Stimulated activated CD4-positive, alpha-beta T cell treated with anti-CD3 and anti-CD28 coated beads, TNF-alpha, amount 100 ng/mL, for 4 hours (primary cell): ENCODE measurements at regions not wholly inside any gene's neighbourhood (a gene's known extent, or its start where the extent isn't known, plus 50 kb on each side); places are given as distances from the start of the nearest gene placed in this dataset.
"Not testable (repeated sequence)": the region's sequence is repeated elsewhere in the genome, so short reads cannot be mapped to it uniquely, and the experiment has no call there.

Source experiments
- DNase-seq, 3 experiments: peaks; one replicate each; pipeline ENCODE4 v3.0.0-alpha.2; 2020; ENCODE audit warnings: low read depth in 3 of 3

DNA sequence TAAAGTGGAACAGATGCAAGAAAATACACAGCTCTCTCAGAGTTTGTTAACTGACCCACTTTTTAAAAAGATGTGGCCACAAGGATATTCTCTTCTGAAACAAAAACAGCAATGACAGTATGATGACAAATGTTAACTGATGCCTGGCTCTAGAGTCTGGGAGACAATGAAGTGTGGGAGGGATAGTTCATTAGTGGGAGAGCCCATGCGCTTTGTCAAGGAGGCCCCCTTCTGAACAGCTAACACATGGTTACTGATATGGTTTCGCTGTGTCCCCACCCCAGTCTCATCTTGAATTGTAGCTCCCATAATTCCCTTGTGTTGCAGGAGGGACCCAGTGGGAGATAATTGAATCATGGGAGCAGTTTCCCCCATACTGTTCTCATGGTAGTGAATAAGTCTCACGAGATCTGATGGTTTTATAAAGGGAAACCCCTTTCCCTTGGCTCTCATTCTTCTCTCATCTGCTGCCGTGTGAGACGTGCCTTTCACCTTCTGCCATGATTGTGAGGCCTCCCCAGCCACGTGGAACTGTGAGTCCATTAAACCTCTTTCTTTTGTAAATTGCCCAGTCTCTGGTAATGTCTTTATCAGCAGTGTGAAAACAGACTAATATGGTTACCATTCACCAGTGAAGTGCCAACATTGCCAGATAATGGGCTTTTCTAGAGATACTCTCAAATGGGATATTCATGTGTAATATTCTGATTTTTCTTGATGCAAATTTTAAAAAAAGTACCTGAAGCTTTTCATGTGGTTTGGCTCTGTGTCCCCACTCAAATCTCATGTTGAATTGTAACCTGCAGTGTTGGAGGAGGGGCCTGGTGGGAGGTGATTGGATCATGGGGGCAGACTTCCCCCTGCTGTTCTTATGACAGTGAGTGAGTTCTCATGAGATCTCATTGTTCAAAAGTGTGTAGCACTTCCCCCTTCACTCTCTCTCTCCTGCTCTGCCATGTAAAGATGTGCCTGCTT lies 435.8 kb downstream of the SHISA9 start:
- not testable (repeated sequence) for DNase-seq

GRCh38 chr16:13338044-13338443 lies 436.6 kb downstream of the SHISA9 start:
- no peak for DNase-seq

GRCh38 chr16:13342675-13343074 lies 441.3 kb downstream of the SHISA9 start:
- DNase-seq: no peak

GRCh38 chr16:13344001-13344400 lies 442.6 kb downstream of the SHISA9 start:
- no peak for DNase-seq

DNA sequence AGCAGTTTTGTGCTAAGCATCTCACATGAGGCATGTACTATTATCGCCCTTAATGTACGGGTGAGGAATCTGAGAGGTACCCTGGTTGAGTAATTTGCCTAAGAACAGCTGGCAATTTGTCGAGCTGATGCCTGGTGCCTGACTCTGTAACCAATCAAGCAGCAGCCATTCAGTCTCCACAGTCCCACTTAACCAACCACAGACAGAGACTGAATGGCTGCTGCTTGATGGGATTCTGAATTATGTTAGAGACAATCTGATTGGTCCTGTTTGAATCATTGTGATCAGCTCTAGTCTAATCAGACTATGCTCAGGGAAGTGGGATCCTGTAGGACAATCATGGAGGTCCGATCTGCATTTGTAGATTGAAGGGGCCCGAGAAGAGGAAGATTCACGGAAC lies 447.0 kb downstream of the SHISA9 start:
- no peak for DNase-seq

DNA sequence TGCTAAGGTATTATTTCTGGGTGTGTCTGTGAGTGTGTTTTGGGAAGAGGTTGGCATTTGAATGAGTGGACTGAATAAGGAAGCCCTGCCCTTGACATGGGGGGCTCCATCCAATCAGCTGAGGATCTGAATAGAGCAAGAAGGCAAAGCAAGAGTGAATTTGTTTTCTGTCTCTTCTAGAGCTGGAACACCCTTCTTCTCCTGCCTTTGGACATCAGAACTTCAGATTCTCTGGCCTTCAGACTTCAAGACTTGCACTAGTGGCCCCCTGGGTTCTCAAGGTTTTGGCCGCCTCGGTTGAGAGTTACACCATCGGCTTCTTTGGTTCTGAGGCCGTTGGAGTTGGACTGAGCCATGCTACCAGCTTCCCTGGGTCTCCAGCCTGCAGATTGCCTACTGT lies 448.6 kb downstream of the SHISA9 start:
- DNase-seq: no peak

DNA sequence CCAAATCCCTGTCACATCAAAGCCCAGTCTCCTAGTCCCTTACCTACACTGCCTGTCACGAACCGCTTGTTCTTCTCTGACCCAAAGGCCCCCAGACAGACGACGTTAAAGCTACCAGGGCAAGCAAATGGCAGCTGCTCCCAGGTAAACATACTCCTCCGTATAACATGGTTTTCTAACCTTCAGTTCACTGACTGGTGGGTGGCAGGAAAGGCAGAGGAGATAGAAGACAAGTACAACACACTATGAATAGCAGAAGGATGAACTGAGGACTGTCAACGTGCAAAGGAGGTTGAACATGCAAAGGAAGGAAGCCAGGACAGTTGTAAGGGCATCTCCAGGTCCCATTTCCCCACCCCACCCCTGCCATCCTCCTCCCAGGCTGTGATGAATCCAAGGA lies 449.8 kb downstream of the SHISA9 start:
- no peak for DNase-seq

DNA sequence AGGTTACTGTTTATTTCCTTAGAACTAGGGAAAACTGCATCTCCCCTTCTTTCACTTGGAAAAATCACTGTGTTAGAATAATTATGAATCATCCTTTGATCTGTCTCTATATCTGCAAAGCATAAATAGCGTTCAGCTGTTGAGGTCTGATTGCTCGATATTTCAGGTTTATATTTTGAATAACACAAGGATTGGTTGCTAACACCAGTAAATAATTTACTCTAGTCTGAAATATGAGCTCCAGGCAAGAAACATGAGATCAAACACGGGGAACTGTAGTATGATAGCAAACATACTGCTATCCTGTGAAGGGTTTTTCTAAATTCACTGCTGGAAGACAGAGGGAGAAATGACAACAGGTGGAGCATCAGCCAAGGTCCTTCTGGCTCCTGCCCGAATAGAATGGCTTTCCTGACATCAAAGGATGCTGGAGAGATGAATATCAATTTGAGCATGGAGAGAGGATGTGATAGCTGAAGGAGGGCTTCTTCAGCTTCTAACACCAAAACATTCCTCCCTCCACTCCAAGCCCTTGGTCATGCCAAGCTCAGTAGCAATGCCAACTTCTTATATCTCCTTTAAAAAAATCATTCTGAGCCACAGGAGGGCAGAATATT lies 450.3 kb downstream of the SHISA9 start:
- no peak for DNase-seq

GRCh38 chr16:13352796-13353195 lies 451.4 kb downstream of the SHISA9 start:
- DNase-seq: not testable (repeated sequence)

DNA sequence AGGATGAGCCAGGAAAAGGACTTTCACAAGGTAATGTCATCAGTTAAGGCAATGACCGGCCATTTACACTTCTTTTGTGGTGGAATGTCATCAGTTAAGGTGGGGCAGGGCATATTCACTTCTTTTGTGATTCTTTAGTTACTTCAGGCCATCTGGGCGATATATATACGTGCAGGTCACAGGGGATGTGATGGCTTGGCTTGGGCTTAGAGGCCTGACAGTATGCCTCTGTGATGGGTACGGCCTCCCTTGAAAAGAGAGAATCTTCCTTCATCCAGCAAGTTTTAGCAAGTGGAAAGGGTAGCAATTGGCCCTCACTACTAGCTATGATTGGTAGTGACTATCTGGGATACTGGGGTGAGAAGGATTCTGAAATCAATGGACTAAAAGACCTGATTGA lies 456.4 kb downstream of the SHISA9 start:
- DNase-seq: not testable (repeated sequence)

GRCh38 chr16:13359835-13360234 lies 458.4 kb downstream of the SHISA9 start:
- DNase-seq: no peak

- DNase-seq: no peak
These were observed 471.0 kb downstream of the SHISA9 start for GRCh38 chr16:13372421-13372820.

DNA sequence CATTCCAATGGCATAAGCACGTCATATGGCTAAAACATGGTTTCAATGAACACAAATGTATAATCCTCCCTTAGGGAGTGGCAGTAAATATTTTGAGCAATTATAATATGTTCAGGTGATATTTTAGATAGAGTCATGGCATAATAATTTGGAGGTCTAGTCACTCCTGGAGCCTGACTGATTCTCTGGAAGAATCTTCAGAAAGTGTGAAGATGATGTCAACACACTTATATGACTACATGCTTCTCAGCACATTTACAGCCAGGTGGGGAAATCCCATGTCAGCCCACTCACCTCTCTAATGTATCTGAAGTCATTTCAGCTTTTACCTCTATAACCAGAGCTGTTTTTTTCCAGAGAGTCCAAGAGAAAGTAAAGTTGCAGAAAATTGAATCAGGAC lies 474.8 kb downstream of the SHISA9 start:
- DNase-seq: no peak

GRCh38 chr16:13377143-13377542 lies 475.7 kb downstream of the SHISA9 start:
- DNase-seq: no peak

DNA sequence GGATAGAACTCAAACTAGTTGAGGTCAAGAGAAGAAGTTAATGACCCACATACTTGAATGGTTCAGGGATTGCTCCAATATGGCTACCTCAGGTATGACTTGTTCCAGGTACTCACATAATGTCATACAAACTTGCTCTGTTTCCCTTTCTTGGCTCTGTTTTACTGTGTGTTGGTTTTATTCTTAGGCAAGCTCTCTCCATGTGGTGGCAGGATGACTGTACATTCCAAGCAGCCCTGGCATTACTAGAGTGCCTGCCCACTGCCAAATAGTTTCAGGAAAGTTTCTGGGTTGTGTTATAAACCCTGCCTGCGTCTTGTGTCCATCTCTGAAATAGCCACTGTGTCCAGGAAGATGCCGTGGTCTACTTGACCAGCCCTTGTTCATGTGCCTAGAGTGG lies 476.8 kb downstream of the SHISA9 start:
- no peak for DNase-seq

- no peak for DNase-seq
These were observed 477.9 kb downstream of the SHISA9 start for GRCh38 chr16:13379266-13379665.

DNA sequence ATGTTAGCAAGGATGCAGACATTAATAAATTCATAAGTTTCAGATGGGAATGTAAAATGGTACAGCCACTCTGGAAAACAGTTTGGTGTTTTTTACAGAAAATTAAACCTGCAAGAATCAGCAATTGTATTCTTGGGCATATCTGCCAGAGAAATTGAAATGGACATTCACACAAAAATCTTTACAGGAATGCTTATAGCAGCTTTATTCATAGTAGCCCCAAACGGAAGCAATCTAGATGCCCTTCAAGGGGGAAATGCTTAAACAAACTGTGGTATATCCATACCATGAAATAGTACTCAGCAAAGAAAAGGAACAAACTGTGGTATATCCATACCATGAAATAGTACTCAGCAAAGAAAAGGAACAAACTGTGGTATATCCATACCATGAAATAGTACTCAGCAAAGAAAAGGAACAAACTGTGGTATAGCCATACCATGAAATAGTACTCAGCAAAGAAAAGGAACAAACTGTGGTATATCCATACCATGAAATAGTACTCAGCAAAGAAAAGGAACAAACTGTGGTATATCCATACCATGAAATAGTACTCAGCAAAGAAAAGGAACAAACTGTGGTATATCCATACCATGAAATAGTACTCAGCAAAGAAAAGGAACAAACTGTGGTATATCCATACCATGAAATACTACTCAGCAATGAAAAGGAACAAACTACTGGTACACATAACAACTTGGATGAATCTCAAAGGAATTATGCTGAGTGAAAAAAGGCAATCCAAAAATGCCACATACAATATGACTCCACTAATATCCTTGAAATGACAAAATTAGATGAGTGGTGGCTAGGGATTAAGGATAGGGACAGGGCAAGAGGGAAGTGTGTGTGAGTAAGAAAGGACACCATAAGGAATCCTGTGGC lies 484.0 kb downstream of the SHISA9 start:
- DNase-seq: not testable (repeated sequence)

- no peak for DNase-seq
These were observed 488.9 kb downstream of the SHISA9 start for GRCh38 chr16:13390093-13390985.

DNA sequence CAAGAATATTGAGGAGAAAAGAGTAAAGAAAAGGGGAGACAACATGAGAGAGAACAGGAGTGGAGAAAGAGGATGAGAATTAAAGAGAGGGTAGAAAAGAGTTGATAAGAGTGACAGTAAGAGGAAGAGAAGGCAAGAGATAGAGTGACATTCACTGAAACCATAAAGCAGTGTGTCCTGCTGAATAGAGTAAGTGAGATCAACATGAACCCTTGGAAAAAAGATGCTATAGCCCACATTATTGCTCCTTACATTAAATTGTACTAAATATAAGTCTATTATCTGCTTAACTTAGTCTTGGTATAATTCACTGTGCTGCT lies 489.5 kb downstream of the SHISA9 start:
- DNase-seq: no peak

GRCh38 chr16:13391337-13391736 lies 489.9 kb downstream of the SHISA9 start:
- no peak for DNase-seq

DNA sequence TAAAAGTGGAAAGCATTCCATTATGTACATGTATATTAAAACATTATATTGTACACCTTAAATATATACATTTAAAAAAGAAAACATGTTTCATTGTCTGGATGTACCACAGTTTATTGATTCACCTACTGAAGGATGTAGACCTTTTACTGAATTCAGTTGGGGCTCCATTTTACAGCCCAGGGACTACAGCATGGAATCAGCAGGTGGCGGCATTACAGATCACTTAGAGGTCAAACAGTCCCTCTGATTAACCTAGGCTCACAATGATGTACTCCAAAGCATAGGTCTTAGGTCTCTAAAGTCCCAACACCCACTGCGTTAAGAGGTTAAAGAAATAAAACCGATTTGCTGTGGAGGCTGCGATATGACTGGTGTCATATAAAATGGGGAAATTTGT lies 490.9 kb downstream of the SHISA9 start:
- DNase-seq: no peak
